NB4 (cell line): ENCODE measurements at regions not wholly inside any gene's neighbourhood (a gene's known extent, or its start where the extent isn't known, plus 50 kb on each side); places are given as distances from the start of the nearest gene placed in this dataset.

Source experiments
- DNase-seq: peaks from one replicate; pipeline ENCODE4 v3.0.0; 2010; ENCODE audit warnings: low read depth
- H3K4me3 ChIP-seq: one replicate; pipeline ENCODE4 v1.5.1; 2011; ENCODE audit warnings: mild to moderate bottlenecking, low read depth, low read length, moderate library complexity
- MYC ChIP-seq: IDR thresholded peaks from 2 replicates; pipeline ENCODE4 v1.6.1; 2011; ENCODE audit warnings: low read depth, low read length
- POLR2A ChIP-seq: IDR thresholded peaks from 2 replicates; pipeline ENCODE4 v1.6.1; 2011; ENCODE audit warnings: mild to moderate bottlenecking; ENCODE audit not compliant: insufficient read length; ENCODE audit errors: extremely low read depth
- TF ChIP-seq, protein P1 (sequence below): IDR thresholded peaks from 2 replicates; pipeline ENCODE4 v1.6.1; 2011; ENCODE audit warnings: low read depth, low read length
- TF ChIP-seq, protein P2 (sequence below): IDR thresholded peaks from one replicate; pipeline ENCODE4 v1.5.1; 2012; ENCODE audit warnings: low read depth, low read length

DNA sequence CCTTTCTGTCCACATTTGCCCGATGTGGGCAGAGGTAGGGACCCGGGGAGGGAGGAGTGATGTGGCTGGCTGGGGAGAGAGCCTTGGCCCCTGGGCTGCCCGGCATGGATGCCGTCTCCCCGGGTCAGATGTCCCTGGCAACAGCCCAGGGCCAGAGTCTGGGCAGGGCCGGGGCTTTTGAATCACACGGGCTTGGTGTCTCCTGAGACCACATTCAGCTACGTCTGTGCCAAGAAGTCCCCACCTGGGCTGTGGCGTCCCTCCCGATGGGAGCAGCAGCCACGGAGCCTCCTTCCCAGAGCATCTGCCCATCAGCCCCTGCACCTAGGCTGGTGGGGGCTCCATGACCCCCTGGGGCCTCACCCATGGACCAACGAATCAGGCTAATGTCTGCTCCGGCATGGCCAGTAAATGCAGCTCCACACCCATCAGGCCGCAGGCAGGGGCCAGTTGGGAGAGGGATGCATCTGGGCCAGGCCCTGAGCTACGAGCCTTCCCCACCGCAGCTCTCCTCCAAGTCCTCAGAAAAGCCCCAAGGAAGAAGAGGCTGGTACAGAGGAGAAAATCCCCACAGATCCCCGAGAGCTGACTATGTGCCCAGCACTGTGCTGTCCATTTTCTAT, 109.4 kb downstream of the RFLNA start:
- DNase-seq = no peak
- TF ChIP-seq MYC = no peak
- TF ChIP-seq, protein P1, sequence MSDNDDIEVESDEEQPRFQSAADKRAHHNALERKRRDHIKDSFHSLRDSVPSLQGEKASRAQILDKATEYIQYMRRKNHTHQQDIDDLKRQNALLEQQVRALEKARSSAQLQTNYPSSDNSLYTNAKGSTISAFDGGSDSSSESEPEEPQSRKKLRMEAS = no peak
- TF ChIP-seq POLR2A = no peak
- TF ChIP-seq, protein P2, sequence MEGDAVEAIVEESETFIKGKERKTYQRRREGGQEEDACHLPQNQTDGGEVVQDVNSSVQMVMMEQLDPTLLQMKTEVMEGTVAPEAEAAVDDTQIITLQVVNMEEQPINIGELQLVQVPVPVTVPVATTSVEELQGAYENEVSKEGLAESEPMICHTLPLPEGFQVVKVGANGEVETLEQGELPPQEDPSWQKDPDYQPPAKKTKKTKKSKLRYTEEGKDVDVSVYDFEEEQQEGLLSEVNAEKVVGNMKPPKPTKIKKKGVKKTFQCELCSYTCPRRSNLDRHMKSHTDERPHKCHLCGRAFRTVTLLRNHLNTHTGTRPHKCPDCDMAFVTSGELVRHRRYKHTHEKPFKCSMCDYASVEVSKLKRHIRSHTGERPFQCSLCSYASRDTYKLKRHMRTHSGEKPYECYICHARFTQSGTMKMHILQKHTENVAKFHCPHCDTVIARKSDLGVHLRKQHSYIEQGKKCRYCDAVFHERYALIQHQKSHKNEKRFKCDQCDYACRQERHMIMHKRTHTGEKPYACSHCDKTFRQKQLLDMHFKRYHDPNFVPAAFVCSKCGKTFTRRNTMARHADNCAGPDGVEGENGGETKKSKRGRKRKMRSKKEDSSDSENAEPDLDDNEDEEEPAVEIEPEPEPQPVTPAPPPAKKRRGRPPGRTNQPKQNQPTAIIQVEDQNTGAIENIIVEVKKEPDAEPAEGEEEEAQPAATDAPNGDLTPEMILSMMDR = no peak
- no peak overlapping the region for H3K4me3 ChIP-seq

DNA sequence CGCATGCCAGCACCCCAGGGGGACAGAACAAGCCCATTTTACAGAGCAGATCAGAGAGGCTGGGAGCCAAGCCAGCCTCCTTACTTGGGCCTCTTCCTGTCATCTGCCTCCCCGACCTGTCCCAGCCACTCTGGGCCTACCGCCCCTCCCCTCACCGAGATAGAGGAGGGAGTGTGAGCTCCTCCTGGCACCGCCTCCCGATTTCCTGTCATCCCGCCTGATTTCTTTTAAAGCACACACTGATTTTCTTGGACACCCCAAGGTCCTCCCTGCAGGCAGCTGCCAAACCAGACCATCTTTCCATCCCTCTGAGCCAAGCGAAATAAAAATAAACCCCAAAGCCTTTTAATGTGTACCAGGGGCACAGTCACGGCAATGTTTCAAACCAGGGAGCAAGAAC, 108.4 kb downstream of the RFLNA start:
- no peak overlapping the region for H3K4me3 ChIP-seq
- TF ChIP-seq, protein P1 = no peak
- DNase-seq = no peak

DNA sequence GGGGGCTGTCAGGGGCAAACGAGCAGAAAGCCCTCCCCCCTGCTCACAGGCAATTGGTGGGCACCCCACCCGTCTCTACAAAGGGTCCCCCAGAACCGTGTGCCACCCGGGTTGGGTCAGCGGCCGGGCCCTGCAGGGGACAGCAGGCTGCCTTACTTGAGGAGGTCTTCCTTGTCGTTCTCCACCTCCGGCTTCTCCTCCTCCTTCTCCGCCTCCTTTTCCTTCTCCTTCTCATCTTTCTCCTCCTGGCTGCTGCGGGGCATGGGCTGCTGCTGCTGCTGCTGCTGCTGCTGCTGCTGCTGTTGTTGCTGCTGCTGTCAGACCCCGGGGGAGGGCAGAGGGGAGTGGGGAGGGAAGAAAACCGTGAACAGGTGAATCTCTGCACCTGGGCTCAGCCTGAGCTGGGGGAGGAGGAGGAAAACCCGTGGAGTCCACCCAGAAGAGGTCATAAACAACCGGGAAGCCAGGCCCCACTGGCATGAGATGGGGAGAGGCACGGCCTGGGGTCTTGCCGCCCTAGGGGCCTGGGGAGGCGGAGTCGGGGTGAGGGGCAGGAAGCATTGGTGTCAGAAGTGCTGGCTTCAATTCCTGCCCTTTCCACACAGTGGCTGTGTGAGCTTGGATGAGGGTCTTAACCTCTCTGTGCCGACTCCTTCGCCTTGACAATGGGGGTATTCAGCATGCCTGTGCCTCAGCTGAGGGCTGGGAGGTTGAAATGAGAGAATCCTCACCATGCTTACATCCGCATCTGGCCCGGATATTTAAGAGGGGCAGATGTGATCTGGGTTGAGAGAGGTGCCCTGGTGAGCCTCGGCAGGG, 107.6 kb downstream of the RFLNA start:
- H3K4me3 ChIP-seq = no peak overlapping the region
- DNase-seq = no peak
- TF ChIP-seq, protein P1 = no peak
- TF ChIP-seq MYC (no peak), POLR2A (no peak)
- TF ChIP-seq, protein P2 = no peak

DNA sequence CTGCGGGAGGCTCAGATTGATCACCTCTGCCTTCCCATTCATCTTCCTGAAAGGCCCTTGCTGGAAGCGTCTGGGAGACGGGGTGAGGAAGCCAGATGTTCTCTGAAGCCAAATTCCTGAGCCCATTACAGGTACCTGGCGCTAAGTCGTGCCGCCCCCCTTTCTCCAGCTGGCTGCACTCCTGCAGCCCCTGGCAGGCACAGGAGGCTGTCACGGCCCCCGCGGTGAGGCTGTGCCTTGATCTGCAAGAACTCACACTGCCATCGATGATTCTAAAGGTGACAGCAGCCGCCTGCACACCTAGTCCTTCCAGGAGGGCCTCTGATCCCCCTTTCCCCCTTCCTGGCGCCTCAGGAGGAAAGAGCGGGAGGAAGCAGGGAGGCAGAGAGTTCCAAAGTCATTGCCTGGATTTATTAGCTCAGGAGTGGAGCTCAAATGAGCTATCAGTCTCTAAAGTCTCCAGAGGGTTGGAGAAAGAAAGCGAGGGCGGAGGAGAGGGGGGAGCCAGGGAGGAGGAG, 106.9 kb downstream of the RFLNA start:
- no peak for DNase-seq

DNA sequence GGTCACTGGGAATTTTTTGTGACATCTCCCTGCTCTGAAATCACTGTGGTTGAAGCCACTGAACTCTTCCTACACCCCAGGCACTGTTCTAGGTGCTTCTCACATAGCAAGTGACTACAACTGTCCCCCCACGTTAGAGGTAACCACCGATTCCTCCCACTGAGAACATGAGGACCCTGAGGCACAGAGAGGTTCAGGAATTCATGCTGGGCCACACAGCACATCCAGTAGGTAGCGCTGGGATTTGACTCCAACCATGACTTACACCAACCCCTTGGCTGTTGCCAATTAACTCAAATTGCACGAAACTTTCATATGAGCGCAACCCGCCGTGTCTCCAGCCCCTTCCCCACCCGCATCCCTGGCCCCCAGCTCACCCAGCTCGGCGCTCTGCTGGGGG, 105.2 kb downstream of the RFLNA start:
- no peak for DNase-seq
- TF ChIP-seq, protein P1 = no peak
- TF ChIP-seq MYC (no peak), POLR2A (no peak)
- TF ChIP-seq, protein P2 = no peak
- H3K4me3 ChIP-seq = no peak overlapping the region

More for the DNA sequence above, 106.9 kb downstream of the RFLNA start:
- H3K4me3 ChIP-seq = no peak overlapping the region
- TF ChIP-seq MYC = no peak
- TF ChIP-seq, protein P1 = no peak

DNA sequence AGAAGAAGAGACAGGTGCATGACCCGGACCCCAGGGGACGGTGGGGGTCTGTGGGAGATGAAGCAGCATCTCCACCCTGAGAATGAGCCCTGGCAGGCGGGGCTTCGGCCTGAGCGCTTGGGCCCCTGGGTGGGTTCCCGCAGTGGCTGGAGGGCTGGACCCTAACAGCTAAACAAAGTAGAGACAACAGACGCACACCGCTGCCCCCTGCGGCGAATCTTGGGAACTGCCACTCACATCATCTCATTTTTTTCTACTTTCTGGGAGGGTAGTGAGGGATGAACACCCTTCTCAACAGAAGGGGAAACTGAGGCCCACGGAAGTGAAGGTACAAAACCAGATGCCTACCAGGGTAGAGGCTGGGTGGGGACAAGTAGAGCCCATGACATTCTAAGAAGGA, 104.7 kb downstream of the RFLNA start:
- TF ChIP-seq POLR2A (no peak), MYC (no peak)
- TF ChIP-seq, protein P1 = no peak
- TF ChIP-seq, protein P2 = peak; percentile 82
- H3K4me3 ChIP-seq = no peak overlapping the region
- DNase-seq = peak; percentile 51
